NCI-H1436 treated with DMSO at 0.1 percent for 48 hours (cell line): ENCODE measurements at regions not wholly inside any gene's neighbourhood (a gene's known extent, or its start where the extent isn't known, plus 50 kb on each side); places are given as distances from the start of the nearest gene placed in this dataset.

ENCODE experiments used
- DNase-seq: peaks from one replicate; lab custom pipeline; 2025; lab: John Stamatoyannopoulos, UW

DNA sequence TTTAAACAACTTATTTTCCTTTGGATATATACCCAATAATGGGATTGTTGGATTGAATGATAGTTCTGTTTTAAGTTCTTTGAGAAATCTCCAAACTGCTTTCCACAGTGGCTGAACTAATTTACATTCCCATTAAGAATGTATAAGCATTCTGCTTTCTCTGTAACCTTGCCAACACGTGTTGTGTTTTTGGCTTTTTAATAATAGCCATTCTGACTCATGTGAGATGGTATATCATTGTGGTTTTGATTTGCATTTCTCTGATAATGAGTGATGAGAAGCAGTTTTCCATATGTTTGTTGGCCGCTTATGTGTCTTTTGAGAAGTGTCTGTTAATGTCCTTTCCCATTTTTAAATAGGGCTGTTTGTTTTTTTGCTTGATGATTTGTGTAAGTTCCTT is 155.6 kb upstream of the PITX2 start:
- no peak for DNase-seq

DNA sequence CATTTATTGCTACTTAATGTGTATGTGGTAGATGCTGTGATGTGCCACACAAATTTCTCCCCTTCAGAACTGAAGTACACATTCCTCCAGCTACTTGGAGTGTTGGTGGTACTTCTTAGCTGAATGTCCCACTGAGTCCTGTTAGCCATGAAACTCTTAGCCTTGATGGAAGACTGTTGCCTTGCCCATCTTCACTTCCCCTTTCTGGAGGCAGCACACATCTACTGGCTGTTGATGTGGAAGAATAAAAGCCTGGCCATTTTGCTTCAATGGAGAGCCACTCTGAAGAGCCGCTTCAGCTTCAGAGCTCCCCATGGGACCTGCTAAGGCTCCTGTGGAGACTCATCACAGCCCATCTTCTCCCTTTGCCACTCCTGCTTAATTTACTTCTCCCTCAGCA is 157.7 kb upstream of the PITX2 start:
- DNase-seq = no peak

DNA sequence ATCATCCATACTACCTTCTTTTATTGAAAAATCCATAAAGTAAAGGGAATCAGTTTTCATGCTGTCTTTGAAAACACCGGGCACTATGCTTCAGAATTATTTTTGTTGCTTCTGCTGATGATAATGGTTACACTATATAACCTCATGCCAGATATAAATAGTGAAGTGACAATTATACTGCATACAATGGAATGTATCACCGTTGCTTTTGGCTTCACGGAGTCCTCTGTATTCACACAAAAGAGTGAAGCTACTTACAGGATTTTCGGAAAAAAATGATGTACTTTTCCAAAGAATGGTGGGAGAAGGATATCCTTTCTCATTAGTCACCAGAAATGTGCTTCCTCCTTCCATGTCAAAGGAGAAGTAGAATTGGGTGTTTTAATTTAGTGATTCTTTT is 159.1 kb upstream of the PITX2 start:
- no peak for DNase-seq

DNA sequence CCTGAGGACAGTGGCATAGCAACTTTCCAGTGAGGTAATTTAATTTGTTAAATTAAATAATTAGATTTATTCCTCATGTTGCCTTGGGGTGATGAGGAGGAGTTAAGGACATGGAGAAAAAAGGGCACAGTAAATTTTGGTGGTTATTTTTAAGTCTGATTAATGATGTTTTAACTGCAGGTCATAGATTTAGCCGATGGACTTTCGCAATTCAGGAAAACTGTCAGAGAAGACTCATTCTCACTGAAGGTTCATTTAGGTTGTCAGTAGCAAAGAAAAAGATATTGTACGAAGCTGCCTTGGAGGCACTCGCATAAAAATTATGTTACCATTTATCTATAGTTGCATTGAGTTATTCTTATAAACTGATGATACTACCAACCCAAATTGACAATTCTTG is 164.2 kb upstream of the PITX2 start:
- no peak for DNase-seq

DNA sequence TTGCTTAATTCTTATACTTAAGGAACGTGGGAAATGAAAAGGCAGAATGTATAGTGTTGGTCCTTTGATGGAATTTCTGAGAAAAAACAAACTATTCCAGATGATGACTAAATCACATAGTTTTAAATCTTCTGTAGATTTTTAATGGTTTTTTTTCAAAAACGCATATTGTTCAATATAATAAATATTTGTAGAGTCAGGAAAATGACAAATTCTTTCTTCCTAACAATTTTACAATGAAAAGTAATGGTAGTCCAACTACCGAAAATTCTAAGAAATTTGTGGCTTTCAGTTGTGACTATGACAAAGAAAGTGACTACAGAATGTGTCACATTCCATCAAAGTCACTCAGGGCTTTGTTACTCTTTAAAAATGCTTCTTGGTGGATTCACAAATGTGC is 164.8 kb upstream of the PITX2 start:
- no peak for DNase-seq

DNA sequence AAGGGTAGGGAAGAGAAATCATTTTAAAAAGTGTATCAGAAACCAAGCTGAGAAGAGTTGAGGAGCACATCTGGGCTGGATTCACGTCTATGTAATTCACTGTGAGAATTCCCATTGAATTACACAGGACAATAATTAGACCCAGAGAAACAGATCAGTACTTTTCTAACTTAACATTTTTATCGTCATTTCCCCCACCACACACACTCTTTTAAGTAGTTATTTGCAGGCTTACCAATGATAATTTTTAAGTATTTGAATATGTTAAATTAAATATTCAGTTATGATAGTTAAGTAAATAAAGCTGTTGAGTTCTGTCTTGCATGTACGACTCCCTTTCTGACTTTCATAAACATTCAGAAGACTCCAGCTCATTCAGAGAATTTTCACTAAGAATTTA is 165.4 kb upstream of the PITX2 start:
- no peak for DNase-seq

DNA sequence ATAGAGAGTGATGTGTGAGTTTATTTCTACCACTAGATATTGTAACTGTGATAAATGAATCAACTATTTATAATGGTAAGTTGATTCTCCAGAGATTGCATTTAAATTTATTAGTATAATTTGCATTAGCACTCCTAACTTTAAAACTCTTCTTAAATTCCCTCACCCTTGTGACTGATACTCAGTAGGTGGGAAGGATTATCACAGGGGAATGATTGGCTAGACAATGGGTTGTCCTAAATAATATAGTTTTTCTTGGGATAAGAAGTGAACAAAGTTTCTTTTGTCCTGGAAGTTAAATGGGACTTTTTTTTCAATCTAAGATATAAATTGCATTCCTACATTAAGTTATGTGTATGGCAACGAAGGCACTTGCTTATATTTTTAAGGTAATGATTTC is 169.2 kb upstream of the PITX2 start:
- DNase-seq = no peak

DNA sequence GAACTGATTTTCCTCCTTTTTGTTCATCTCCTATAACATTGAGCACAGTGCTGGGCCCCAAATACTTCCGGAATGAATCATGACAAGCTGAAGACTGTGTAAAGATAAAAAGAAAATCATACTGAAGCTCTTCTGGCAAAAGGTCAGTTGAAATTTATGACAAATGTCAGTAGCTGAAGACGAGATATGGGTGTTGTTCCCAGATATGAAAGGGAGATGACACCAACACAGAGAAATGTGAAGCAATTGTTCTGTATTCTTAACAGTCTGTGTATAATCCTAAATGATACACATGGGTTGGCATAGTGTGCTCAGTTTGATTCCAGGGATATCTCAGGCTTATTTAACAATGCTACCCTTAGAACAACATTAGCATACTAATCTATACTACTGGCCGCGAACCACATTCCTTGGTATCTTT is 170.5 kb upstream of the PITX2 start:
- no peak for DNase-seq

DNA sequence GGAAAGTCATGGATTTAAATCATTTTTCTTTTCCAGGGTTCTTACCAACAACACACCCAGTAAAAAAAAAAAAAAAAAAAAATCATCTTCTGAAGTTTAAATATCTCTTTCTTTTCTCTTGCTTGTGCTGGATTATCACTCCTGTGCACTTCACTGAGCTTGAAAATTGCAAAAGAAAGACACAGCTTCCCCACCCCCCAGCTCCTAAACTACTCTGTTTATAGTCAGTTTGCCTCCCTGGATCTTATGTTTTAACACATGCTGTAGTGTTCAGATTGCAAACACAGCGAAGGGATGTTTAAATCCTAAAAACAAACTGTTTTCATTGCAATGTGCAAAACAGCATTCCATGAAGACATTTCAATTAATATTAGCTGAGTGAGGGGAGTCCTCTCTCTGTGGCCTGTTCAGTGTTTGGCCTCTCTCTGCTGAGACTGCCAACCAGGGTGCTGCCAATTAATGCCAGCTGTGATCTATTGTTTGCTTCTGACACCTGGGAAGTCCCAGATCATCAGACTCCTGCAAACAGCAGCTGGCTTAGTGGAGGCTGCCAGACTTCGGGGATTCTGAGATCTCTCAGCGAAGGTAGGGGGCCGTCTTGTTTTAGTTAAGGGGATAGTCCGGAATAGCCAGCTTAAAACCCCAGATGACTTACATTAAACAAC is 171.1 kb upstream of the PITX2 start:
- no peak for DNase-seq

DNA sequence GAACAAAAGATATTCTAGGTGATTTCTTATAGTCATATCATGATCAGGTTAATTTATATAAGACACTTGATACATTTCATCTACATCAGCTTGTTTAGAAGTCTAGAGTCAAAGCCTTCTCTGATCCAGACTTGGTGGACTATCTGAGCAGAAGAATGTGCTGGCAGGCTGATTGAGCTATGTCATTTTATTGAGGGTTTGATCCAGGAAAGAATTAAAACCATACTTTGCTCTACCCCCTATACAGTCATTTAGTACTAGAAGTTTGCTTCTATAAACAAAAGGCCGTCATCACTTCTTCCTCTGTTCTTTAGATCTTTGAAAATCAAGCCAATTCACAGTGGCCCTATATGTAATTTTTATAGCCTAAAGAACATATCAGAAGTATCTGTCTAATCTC is 173.1 kb upstream of the PITX2 start:
- no peak for DNase-seq

DNA sequence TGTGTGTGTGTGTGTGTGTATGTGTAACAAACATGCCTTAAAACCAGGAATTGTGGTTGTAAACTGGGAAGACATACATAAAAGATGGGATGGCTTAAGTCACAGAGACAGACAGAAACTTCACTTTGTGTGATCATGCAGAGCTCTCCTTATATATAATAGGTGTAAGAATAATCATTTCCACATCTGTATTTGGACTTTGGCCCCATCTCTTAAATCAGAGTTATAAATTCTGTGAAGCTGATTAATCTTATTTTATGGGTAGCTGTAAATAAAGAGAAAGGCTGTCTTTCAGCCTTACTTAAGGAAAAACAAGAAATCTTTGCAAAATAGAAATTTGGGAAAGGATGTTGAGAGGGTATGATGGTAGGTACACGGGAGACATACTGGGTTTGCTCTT is 174.6 kb upstream of the PITX2 start:
- DNase-seq = no peak

DNA sequence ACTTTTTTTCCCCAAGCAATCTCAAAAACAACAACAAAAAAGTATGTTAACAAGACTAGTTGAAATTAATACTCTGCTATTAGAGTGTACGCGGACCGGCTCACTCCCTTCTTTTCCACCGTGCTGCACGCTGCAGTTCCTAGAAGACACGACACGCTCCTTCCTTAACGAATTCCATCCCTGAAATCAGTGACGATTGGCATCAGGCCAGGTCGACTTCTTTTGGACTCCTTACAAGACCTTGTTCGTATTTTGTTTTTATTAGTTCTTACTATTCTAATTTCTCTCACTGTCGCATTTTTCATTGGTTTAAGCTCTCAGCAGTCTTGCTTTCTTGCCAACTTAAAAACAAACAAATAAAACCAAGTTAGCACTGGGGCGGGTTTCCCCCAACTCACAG is 175.8 kb upstream of the PITX2 start:
- DNase-seq = no peak

DNA sequence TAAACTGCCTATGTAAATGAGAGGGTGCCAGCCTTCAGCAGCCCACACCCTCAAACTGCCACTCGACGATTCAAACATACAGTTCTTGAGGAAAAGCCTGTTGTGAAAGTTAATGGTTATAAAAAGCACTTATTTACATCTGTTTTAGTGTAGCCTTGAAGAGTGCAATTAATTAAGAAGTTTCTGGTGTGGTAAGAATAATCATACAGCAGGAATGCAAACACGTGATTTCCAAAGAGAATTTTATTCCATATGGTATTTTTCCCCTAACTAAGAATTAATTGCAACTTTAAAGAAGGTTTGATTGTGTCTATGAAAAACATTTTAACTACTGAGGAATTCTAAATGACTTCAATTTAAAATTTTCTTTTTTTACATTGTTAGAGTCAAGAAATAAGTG is 176.3 kb upstream of the PITX2 start:
- no peak for DNase-seq

DNA sequence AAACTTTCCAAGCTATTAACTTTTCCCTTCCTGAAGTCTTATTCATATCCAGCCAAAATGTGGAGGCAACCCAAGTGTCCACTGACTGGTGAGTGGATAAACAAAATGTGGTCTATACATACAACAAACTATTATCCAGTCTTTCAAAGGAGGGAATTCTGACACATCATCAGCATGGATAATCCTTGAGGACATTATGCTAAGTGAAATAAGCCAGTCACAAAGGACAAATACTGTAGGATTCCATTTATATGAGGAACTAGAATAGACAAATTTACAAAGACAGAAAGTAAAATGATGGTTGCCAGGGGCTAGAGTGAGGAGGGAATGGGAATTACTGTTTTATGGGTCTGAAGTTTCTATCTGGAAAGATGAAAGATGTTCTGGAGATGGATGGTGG is 178.7 kb upstream of the PITX2 start:
- DNase-seq = no peak

DNA sequence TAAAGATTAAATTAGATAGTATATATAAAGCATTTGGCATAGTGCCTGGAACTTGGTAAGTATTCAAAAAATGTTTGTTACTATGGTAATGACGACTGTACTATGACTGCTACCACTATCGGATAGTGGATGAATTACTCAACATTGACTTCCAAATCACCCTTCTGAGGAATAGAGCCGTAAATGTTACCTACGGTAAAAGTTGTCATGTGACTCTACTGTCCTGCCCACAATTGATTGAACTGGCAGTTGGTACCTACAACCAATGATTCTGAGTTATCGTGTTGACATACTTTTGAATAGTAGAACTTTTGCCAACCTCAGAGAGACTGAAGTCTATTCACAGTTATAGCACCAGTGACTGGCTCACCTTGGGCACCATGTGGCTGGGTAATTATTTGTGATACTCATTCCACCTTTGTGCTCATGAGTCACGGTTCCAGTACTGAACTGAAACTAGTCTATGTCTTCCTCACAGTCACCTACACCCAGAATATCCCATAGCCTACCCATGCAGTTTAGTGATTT is 185.5 kb upstream of the PITX2 start:
- no peak for DNase-seq

DNA sequence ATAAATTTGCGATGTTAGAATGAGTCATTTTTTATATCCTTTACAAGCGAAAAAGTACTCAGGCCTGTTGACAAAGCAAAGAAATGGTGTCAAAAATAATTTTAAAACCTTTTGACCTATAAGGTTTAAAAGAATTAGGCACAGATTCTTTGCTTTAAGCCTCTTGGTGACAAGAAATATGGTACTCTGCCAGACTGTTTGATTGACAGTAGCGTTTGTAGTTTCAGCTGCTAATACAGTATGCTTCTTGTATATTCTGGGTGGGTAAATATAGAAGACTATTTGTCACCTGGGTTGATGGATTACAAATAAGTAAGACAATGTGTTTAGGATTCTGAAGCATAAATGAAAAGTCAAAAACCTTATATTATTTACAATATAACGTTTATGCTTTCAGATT is 193.1 kb upstream of the PITX2 start:
- no peak for DNase-seq

DNA sequence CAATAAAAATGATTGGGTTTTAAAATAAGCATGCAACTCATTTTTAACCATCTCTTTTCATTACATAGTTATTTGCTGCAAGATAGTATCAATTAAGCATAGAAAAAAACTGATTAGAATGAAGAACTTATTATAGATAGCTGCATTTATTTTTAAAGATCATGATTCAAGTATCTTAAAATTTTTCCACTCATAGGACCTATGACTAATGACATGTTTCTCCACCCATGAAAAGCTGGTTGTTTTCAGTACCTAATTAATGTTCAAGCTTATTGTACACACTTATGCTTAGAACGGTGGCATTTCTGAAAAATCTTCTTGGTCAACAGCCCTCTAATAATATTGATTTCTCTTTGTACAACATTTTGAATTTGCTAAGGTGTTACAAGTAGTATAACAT is 193.5 kb upstream of the PITX2 start:
- DNase-seq = no peak

DNA sequence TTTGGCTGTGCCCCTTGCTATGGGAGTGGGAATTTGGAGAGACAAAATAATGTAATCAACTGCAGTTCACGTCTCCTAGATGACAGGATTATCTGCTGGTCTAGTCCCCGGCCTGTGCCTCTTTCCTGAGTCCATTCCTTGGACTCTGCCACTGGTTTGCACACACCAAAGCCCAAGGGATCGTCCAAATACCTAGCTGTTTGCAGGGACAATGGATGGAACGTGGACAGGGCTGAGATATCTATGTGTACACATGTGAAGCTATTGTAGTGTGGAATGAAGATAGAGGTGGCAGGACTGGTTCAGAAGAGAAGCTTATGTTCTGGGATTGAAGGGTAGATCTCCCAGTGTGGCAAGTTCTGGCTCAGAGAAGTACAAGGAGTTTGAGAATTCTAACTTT is 198.3 kb upstream of the PITX2 start:
- DNase-seq = no peak

DNA sequence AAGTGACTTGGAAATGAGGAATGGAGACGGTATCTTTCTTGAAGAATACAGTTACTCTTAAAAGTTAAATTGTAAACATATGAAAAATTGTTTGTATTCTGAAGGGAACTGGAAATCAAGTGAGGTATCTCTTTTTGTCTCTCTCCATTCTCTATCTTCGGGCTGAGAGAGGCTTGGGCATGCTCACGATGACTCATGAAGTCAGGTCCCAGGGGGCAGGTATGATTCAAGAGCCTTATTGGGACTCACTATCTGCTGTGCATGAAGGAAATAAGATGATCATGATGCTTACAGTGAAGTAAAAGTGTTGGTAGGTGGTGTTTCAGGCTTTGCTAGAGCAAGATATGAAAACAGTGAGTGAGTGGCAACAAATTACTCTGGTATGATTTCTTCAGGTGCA is 200.4 kb upstream of the PITX2 start:
- no peak for DNase-seq

DNA sequence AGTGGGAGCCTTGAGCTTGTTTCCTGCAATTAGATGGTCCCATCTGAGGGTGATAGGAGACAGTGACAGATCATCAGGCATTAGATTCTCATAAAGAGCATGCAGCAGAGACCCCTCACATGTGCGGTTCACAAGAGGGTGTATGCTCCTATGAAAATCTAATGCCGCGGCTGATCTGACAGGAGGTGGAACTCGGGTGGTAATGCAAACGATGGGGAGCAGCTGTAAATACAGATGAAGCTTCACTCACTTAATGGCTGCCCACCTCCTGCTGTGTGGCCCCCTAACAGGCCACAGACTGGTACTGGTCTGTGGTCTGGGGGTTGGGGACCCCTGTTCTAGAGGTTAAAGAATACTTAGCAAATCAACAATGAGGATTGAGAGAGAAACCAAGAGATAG is 201.5 kb upstream of the PITX2 start:
- DNase-seq = no peak

DNA sequence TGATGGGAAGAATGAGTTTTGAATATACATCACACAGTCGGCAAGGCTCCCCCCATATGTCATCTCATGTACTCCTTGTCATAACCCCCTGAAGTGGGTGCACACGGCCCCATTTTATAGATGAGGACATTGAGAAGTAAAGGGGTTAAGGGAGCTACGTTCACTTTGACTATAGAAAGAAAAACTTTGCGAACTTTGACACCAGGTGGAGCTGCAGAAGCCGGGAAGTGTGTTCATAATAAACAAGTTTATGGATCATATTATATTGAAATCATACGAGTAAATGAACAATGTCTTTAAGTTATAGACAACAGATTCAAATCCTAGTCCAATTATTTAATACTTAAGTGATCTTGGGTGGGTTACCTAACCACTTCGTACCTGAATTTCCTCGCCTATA is 203.8 kb upstream of the PITX2 start:
- no peak for DNase-seq

DNA sequence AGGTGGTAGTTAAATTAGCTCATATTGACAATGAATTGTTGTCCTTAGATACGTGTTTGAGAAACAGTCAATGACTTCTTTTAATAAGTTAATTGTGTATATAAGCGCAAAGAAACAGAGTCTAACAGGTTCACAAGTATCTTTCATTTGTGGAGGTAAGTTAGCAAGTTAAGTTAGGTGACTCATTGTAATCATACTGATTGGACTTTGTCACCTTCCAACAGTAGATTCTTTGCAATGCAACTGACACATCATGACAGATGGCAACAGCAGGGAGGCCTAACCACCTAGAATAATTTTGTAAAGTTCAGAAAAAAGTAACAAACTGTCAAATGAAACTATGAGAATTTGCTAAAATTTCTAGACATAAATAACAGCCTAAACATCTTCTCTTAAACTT is 207.6 kb upstream of the PITX2 start:
- no peak for DNase-seq

DNA sequence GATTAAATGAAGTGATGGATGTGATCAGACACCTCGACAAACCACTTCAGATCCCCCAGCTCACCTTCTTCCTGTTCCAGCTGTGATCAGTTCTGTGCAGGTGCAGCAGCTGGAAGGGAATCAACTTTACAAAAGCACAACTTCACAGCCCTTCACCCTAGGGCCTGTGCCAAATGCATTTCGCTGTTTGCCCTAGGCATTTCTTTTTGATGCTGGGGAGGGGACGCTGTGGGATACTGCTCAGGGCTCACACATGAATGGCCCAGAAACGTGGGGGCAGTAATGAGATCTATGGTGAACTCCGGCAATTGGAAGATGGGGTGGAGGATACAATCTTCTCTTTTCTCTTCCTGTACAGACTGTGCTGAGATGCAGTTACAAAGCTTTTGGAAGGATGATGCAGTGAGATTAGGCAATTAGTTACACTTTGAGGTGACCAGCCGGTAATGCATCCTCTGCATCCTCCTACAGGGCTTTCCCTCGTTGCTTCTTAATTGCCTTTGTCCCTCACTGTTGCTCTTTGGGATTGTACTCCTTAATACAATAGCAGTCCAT is 215.1 kb upstream of the PITX2 start:
- no peak for DNase-seq

DNA sequence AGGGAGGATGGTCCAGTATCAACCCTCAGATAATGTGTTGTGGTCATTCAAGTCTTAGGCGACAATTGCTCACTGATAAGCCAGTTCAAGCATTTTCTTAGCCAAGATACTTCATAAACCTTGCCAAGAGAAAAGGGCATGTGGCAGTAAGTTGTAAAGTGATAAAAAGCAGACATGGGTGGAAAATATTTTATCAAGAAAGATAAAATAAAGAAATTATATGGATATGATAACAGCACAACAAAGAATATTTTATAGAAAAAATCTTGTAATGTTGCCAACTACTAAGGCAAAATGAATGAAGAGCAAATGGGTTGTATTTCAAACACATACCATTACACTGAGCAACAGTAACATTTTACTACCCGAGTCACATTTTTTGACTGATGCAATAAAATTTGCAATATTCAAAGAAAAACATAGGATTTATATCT is 217.4 kb upstream of the PITX2 start:
- DNase-seq = no peak
